ENCODE measurements at regions not wholly inside any gene's neighbourhood (a gene's known extent, or its start where the extent isn't known, plus 50 kb on each side); places are given as distances from the start of the nearest gene placed in this dataset.

DNA sequence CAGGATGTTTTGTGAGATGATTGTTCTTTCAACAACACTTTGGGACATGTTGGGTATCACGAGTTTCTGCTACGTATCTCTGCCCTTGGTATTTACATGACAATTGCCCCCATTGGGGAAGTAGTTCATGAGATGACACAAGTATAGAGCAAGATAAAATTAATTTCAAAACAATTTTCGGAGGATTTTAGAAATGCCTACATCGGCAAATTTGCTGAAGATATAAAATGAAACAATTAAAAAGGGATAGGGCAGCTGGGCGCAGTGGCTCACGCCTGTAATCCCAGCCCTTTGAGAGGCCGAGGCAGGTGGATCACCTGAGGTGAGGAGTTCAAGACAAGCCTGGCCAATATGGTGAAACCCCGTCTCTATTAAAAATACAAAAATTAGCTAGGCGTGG is 371.7 kb downstream of the INHBA start:
- DNase-seq (ENCODE audit: low read depth), result no peak
- TF ChIP-seq, protein P1, sequence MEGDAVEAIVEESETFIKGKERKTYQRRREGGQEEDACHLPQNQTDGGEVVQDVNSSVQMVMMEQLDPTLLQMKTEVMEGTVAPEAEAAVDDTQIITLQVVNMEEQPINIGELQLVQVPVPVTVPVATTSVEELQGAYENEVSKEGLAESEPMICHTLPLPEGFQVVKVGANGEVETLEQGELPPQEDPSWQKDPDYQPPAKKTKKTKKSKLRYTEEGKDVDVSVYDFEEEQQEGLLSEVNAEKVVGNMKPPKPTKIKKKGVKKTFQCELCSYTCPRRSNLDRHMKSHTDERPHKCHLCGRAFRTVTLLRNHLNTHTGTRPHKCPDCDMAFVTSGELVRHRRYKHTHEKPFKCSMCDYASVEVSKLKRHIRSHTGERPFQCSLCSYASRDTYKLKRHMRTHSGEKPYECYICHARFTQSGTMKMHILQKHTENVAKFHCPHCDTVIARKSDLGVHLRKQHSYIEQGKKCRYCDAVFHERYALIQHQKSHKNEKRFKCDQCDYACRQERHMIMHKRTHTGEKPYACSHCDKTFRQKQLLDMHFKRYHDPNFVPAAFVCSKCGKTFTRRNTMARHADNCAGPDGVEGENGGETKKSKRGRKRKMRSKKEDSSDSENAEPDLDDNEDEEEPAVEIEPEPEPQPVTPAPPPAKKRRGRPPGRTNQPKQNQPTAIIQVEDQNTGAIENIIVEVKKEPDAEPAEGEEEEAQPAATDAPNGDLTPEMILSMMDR (IDR thresholded peaks at IDR 0.05; ENCODE audit: insufficient read depth, low read length), result no peak
- no peak overlapping the region for H3K4me3 ChIP-seq (ENCODE audit: low read depth, low read length)

DNA sequence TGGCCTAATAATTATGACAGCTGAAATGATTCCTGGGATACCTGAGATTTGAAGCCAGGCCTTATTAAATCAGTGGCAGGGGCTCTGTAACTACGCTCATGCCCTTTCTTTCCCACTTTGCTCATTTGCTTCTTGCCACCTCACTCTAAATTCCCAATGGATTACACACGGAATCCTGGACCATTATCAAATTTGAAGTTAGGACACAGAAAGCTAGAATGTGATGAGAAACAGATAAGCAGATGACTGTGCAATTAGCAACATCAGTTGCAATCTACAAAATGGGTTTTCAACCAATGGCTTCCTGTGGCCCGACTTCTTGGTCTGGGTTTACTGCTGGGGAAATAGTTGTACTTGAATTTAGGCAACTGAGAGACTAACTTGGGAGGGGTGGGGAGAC is 374.3 kb downstream of the INHBA start:
- peak; percentile 44 for DNase-seq (ENCODE audit: low read depth)
- no peak overlapping the region for H3K4me3 ChIP-seq (ENCODE audit: low read depth, low read length)
- TF ChIP-seq, protein P1 (IDR thresholded peaks at IDR 0.05; ENCODE audit: insufficient read depth, low read length), result no peak

- peak; percentile 55 for DNase-seq (ENCODE audit: low read depth)
- H3K4me3 ChIP-seq (ENCODE audit: low read depth, low read length), result no peak overlapping the region
- TF ChIP-seq, protein P1 (IDR thresholded peaks at IDR 0.05; ENCODE audit: insufficient read depth, low read length), result peak; percentile 11
Observed at GRCh38 chr7:41328131-41328530, 374.8 kb downstream of the INHBA start.

DNA sequence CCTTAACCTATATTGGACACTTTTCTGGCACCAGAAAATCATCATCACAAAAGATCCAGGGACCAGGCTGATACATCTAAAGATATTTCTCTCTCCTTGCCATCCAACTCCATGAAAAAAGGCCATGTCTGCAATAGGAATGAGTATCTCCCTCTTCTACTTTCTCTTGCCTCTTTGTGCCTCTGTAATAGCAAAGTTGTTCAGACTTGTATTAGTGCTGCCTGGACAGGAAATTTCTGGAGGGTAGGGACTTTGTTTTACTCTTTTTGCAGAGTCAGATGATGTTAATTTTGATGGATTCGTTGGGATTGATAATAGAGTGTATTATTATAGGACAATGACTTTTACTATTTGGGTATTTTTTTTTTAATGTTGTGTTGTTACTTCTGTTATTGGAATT is 376.3 kb downstream of the INHBA start:
- DNase-seq (ENCODE audit: low read depth), result no peak
- TF ChIP-seq, protein P1 (IDR thresholded peaks at IDR 0.05; ENCODE audit: insufficient read depth, low read length), result no peak
- H3K4me3 ChIP-seq (ENCODE audit: low read depth, low read length), result no peak overlapping the region

- no peak for DNase-seq (ENCODE audit: low read depth)
- no peak overlapping the region for H3K4me3 ChIP-seq (ENCODE audit: low read depth, low read length)
- TF ChIP-seq, protein P1 (IDR thresholded peaks at IDR 0.05; ENCODE audit: insufficient read depth, low read length), result no peak
Observed at GRCh38 chr7:41323806-41324205, 379.1 kb downstream of the INHBA start.

DNA sequence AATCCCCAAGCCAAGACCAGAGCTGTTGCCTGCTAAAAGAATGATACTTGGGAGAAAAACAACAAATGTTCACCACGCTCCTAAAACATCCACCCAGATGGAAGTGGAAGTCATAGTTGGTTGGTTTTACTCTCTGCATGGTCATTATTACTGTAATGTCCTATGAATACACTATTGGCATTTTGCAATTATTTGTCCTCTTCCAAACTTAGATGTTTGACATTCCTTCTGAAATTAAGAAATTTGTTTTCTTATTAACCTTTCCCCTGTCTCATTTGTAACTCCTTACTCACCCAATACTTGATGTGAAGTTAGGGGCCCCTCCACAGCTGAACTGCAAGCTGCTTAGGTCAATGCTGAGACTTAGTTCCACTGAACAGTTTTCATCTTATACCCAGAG is 383.3 kb downstream of the INHBA start:
- TF ChIP-seq, protein P1 (IDR thresholded peaks at IDR 0.05; ENCODE audit: insufficient read depth, low read length), result no peak
- DNase-seq (ENCODE audit: low read depth), result no peak
- H3K4me3 ChIP-seq (ENCODE audit: low read depth, low read length), result no peak overlapping the region

DNA sequence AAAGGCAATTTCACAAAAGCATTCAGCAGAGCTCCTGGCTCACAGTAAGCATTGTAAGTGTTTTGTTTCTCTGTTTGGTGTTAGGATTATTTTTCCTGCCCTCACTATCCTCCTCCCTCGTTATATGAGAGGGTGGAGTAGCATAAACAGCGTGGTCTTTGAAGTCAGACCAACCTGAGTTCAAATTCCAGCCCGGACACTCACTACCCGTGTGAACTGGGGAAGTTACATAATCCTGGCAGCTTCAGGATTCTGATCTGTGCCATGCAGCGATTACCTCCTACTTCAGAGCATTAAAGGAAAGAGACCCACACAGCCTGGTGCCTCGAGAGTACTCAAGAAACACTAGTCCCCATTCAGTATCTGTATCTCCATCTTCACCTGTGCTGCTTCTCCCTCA is 386.5 kb downstream of the INHBA start:
- TF ChIP-seq, protein P1 (IDR thresholded peaks at IDR 0.05; ENCODE audit: insufficient read depth, low read length), result no peak
- H3K4me3 ChIP-seq (ENCODE audit: low read depth, low read length), result no peak overlapping the region
- DNase-seq (ENCODE audit: low read depth), result peak; percentile 27

Measured in fibroblast of the aortic adventitia (primary cell).